ENCODE measurements at regions not wholly inside any gene's neighbourhood (a gene's known extent, or its start where the extent isn't known, plus 50 kb on each side); places are given as distances from the start of the nearest gene placed in this dataset.

GRCh38 chr1:83705091-83705490, 293.8 kb downstream of the TTLL7 start (continued):
- TF ChIP-seq ELK1 (IDR thresholded peaks at IDR 0.05; ENCODE audit: low read depth, low read length) (no peak), RELB (IDR thresholded peaks at IDR 0.05; ENCODE audit: low read depth) (no peak), MTA3 (IDR thresholded peaks at IDR 0.05; ENCODE audit: borderline replicate concordance, low read length) (no peak), POLR2AphosphoS2 (IDR thresholded peaks at IDR 0.05; ENCODE audit: low read depth, low read length) (no peak)

GRCh38 chr1:83704350-83704749, 294.6 kb downstream of the TTLL7 start:
- no peaks in the 10 kb centered on the region for H3K4me1 ChIP-seq (ENCODE audit: control insufficient read depth, insufficient read depth, low read length)
- ChIA-PET POLR2A (no interaction called here), RAD21 (ENCODE audit: unreplicated experiment) (no interaction called here), CTCF (no interaction called here), SMC1A (ENCODE audit: uncharacterized antibody, unreplicated experiment) (interaction anchor here (1.0 kb wide), 1 partner anchor 10 kb away, joined by 4 read pairs; no protein-coding TSS in a partner anchor)
- no peak for ATAC-seq
- DNase-seq (ENCODE audit: low read depth, low spot score) = no peak
- no peak overlapping the region for H3K4me3 ChIP-seq
- intact Hi-C loops (cut with micrococcal nuclease; ENCODE audit: unreplicated experiment) = no loop called here
- H3K9ac ChIP-seq (ENCODE audit: control insufficient read depth, insufficient read depth, low read length) = no peak overlapping the region
- FAIRE-seq = no peak
- H3K36me3 ChIP-seq (ENCODE audit: control insufficient read depth in 2 of 2, insufficient read depth in 2 of 2, low read length in 1 of 2) = no peaks in the 10 kb centered on the region
- H3K27ac ChIP-seq (ENCODE audit: control insufficient read depth, insufficient read depth) = no peak overlapping the region
- BruUV-seq (replicated peaks) = no TSS peak
- no peaks in the 10 kb centered on the region for H4K20me1 ChIP-seq (ENCODE audit: control insufficient read depth, insufficient read depth)
- in situ Hi-C loops (cut with MboI) = no loop called here
- H2AFZ ChIP-seq (ENCODE audit: control insufficient read depth, low read depth, low read length) = no peak overlapping the region
- TF ChIP-seq CREM (IDR thresholded peaks at IDR 0.05; ENCODE audit: low read depth) (no peak), ZBTB40 (IDR thresholded peaks at IDR 0.05; ENCODE audit: borderline replicate concordance) (no peak)
- H3K27me3 ChIP-seq (replicated peaks in 1 of 2; ENCODE audit: control insufficient read depth in 2 of 2, insufficient read depth in 2 of 2, low read length in 1 of 2) = no peaks in the 10 kb centered on the region
- no peak overlapping the region for H3K4me2 ChIP-seq (ENCODE audit: control insufficient read depth, insufficient read depth)
- H3K9me3 ChIP-seq (replicated peaks; ENCODE audit: control insufficient read depth, insufficient read depth, low read length) = no peaks in the 10 kb centered on the region
- no peaks in the 10 kb centered on the region for H3K79me2 ChIP-seq (ENCODE audit: control insufficient read depth, insufficient read depth, low read length)
